ENCODE measurements at regions not wholly inside any gene's neighbourhood (a gene's known extent, or its start where the extent isn't known, plus 50 kb on each side); places are given as distances from the start of the nearest gene placed in this dataset.
"Not testable (repeated sequence)": the region's sequence is repeated elsewhere in the genome, so short reads cannot be mapped to it uniquely, and the experiment has no call there.

- DNase-seq (ENCODE audit: low read depth in 3 of 3): no peak
These were observed 439.6 kb upstream of the UBE2E3 start for GRCh38 chr2:180540761-180541160.

DNA sequence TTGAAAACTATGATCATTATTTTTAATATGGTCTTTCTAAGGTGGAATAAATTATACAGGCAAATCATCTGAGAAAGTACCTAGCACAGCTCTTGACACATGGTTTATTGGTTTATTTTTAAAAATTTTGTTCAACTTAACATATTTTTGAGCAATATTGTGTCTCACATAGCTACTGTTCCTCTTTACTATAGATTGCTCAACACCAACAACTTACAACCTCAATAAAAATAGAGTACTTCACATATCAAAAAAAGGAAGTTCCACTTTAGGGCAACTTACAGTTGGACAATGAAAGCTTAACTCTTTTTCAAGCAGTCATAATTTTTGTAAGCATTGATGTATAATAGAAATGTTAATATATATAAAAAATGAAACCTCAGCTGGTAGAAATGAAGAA lies 440.9 kb upstream of the UBE2E3 start:
- no peak for DNase-seq (ENCODE audit: low read depth in 3 of 3)

DNA sequence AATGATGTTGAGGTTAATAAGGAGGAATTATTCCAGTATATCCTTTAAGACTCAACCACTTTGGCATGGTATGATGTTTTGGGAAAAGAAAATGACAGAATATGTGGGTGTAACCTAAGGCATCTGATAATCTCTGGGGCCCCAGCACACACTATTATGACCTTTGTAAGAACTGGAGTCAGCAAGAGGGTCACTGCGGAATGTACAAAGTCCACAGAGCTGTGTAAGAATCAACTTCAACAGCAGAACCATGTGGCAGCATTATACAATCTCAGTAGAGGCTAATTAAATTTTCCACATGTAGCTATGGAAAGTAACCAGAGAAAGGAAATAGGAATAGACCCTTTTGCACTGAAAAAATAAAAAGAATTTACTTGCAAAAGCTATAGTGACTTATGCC lies 445.1 kb upstream of the UBE2E3 start:
- DNase-seq (ENCODE audit: low read depth in 3 of 3): no peak

DNA sequence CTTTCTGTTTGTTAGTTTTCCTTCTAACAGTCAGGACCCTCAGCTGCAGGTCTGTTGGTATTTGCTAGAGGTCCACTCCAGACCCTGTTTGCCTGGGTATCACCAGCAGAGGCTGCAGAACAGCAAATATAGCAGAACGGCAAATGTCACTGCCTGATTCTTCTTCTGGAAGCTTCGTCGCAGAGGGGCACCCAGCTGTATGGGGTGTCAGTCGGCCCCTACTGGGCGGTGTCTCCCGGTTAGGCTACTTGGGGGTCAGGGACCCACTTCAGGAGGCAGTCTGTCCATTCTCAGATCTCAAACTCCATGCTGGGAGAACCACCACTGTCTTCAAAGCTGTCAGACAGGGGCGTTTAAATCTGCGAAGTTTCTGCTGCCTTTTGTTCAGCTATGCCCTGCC lies 448.6 kb upstream of the UBE2E3 start:
- not testable (repeated sequence) for DNase-seq (ENCODE audit: low read depth in 3 of 3)

DNA sequence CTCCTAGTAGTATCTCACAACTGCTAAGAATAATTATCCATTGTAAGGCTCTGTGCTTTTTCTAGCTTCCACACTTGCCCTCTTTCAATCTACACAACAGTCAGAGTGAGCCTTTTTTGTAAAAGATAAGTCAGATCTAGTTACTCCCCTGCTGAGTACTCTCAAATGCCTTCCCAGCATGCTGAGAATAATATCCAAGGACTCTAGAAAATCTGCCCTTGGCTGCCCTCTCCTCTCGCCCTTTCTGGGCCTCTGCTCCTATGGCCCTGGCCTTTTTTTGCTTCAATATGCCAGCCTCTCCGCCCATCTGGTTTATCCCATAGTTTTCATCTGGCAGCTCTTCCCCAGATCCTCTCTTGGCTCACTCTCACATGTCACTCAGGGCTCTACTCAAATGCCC lies 455.9 kb upstream of the UBE2E3 start:
- DNase-seq (ENCODE audit: low read depth in 3 of 3): no peak

- DNase-seq (ENCODE audit: low read depth in 3 of 3): no peak
These were observed 456.6 kb upstream of the UBE2E3 start for GRCh38 chr2:180523621-180524340.

GRCh38 chr2:180520921-180521581 lies 459.4 kb upstream of the UBE2E3 start:
- DNase-seq (ENCODE audit: low read depth in 3 of 3): no peak

DNA sequence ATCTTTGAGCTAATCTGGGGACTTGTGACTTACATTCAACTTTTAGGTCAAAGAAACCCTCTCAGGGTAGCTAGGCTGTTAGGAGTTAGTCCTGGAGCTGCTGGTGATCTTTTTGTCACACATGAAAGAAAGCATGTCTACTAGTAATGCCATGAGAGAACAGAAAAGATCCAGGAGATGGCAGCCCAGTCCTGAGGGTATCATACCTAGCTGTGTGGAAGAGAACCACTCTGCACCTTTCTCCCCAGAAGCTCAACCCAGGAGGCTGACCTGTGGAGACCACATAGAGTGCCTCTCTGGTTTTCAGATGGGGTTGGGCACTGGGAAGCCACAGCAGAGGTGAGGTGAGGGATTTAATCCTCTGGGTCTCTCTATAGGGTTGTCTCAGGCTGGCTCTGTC lies 460.2 kb upstream of the UBE2E3 start:
- DNase-seq (ENCODE audit: low read depth in 3 of 3): no peak

DNA sequence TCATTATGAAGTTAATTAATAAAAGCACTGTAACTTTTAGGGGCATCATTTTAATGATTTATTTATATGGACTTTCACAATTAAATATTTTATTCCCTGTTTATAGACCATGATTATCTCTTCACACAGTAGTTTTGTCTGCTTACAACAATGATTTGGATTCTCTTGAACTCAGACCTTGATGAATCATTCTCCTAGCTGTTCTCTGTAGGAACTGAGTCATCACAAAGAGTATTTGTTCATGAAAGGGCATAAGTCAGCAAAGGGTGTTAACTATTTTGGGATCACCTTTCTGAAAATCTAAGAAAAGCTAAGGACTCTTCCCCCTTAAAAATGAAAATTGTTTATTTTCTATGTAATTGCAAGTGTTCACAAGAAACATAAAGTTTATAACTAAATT lies 461.1 kb upstream of the UBE2E3 start:
- DNase-seq (ENCODE audit: low read depth in 3 of 3): no peak

GRCh38 chr2:180516232-180516631 lies 464.2 kb upstream of the UBE2E3 start:
- DNase-seq (ENCODE audit: low read depth in 3 of 3): no peak

DNA sequence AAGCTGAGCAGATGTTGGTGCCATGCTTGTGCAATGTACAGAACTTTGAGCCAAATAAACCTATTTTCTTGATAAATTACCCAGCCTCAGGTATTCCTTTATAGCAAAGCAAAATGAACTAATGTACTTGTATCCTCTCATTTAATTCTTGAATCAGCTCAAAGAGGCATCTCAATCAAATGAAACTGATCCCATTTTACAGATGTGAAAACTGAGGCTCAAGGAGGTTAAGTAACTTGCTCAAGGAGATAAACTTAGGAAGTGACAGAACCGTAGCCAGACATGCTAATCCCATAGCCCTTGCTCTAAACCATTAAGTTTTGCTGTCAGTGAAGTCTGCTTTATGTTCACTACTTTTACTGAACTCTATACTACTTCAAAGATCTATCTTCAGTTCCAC lies 467.0 kb upstream of the UBE2E3 start:
- no peak for DNase-seq (ENCODE audit: low read depth in 3 of 3)

- no peak for DNase-seq (ENCODE audit: low read depth in 3 of 3)
These were observed 471.9 kb upstream of the UBE2E3 start for GRCh38 chr2:180508458-180508857.

DNA sequence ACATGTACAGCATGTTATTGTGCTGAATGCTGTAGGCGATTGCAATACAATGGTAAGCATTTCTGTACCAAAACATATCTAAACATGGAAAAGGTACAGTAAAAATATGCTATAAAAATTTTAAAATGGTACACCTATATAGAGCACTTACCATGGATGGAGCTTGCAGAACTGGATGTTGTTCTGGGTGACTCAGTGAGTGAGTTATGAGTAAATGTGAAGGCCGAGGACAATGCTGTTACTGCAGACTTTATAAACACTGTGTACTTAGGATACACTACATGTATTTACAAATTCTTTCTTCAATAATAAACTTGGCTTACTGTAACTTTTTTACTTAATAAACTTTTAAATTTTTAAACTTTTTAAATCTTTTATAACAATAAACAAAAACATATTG lies 473.4 kb upstream of the UBE2E3 start:
- no peak for DNase-seq (ENCODE audit: low read depth in 3 of 3)

DNA sequence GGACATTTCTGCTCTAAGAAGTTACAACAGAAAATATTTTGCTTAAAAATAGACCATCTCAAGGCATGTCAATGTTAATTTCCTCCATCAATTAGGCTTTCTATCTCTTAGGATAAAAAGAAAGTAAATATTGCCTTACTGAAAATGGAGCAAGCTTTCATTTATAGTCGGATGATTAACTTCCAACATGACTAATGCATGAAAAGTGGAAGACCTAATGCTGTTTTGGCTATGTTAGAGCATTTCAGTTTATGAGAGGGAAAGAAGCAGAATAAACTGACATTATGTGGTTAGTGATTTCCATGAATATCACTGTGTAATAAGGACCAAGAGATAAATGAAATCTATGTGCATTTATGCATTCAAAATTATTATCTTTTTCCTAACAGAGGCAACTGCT lies 475.2 kb upstream of the UBE2E3 start:
- no peak for DNase-seq (ENCODE audit: low read depth in 3 of 3)

GRCh38 chr2:180497621-180498152 lies 482.7 kb upstream of the UBE2E3 start:
- no peak for DNase-seq (ENCODE audit: low read depth in 3 of 3)

- DNase-seq (ENCODE audit: low read depth in 3 of 3): no peak
These were observed 484.8 kb upstream of the UBE2E3 start for GRCh38 chr2:180495606-180496005.

DNA sequence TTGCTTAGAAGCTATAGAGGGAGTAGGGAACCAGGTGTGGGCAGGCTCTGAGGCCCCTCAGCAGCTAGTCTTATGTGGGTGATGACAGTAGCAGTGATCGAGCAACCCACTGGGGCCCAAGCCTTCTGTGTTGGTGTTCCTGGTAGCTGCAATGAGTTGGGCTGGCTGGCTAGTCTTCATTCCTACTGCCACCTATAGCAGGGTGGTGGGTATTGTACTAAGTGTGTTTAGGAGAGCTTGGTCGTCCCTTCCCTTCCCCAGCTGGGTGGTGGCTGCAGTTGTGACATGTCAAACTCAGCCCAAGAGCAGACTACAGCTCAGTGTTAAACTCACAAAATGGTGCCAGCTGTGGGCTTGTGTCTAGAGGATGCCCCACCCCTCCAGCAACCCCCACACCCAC lies 486.1 kb upstream of the UBE2E3 start:
- no peak for DNase-seq (ENCODE audit: low read depth in 3 of 3)

DNA sequence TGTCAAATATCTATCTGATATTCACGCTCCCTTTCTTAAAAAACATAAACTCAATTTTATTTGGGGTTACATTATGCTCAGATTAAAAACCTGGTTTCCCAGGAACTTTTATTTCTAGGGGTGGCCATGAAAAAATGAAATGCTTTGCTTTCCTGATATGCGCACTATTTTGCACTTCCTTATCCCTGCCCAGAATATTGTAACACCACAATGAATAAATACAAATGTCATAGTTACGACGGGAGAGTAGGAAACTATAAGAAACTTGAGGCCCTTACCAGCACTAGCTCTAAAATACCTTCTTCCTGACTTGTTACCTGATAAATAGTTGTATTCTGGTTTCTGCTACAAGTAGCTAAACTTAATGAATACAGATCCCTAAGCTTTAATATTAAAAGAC lies 475.6 kb upstream of the CWC22 start:
- no peak for DNase-seq (ENCODE audit: low read depth in 3 of 3)

- DNase-seq (ENCODE audit: low read depth in 3 of 3): no peak
These were observed 474.9 kb upstream of the CWC22 start for GRCh38 chr2:180481998-180482397.

DNA sequence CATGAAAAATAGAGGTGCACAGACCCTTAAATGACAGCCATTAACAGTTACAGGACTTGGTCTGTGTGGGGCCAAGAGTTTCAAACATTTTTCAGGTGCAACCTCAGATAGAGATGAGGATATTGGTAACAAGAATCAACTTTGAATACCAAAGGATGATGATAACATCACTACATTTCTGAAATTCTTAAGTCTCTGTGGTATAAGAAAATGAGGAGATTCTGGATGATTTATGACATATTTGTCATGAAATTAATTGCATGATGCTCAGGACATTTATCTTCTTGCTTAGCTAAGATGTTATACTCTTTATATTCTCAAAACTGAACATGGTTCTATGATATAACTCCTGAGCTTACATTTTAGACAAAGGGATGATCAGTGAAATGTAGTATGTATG lies 471.8 kb upstream of the CWC22 start:
- DNase-seq (ENCODE audit: low read depth in 3 of 3): no peak

- DNase-seq (ENCODE audit: low read depth in 3 of 3): no peak
These were observed 467.6 kb upstream of the CWC22 start for GRCh38 chr2:180474716-180475115.

GRCh38 chr2:180473456-180473855 lies 466.4 kb upstream of the CWC22 start:
- DNase-seq (ENCODE audit: low read depth in 3 of 3): no peak

- DNase-seq (ENCODE audit: low read depth in 3 of 3): no peak
These were observed 465.0 kb upstream of the CWC22 start for GRCh38 chr2:180472133-180472532.

DNA sequence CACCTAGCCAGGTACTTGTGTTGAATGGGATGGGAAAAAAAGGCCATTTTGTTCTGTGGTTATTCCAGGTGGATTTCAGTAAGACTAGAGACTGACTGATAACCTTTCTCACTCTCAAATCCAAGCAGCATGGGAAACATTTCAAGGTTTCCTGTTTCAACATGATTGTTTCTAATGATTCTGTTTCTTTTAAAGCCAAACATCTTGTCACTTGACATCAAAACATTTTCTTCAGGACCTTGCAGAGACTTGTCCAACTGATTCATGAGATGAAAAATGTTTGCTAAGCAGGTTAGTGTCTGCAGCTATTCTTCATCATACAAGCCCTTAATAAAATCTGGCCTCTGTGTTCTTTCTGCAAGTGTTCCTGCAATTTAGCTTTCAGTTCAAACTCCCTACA lies 456.5 kb upstream of the CWC22 start:
- DNase-seq (ENCODE audit: low read depth in 3 of 3): no peak

All from stimulated activated CD4-positive, alpha-beta T cell treated with anti-CD3 and anti-CD28 coated beads, TNF-alpha, amount 100 ng/mL, for 48 hours (primary cell).